GDM1 (cell line): ENCODE measurements at regions not wholly inside any gene's neighbourhood (a gene's known extent, or its start where the extent isn't known, plus 50 kb on each side); places are given as distances from the start of the nearest gene placed in this dataset.
"Not testable (repeated sequence)": the region's sequence is repeated elsewhere in the genome, so short reads cannot be mapped to it uniquely, and the experiment has no call there.

Source experiments
- DNase-seq: peaks from one replicate; lab custom pipeline; 2025; lab: John Stamatoyannopoulos, UW

- DNase-seq, result no peak
Measured at GRCh38 chr9:88816141-88816540, 175.1 kb upstream of the S1PR3 start.

GRCh38 chr9:88816591-88816990, 174.7 kb upstream of the S1PR3 start:
- DNase-seq, result no peak

GRCh38 chr9:88817628-88818027, 173.6 kb upstream of the S1PR3 start:
- no peak for DNase-seq

- DNase-seq, result no peak
Measured at GRCh38 chr9:88818495-88819201, 172.6 kb upstream of the S1PR3 start.

GRCh38 chr9:88819476-88819875, 171.8 kb upstream of the S1PR3 start:
- DNase-seq, result no peak

- DNase-seq, result no peak
Measured at GRCh38 chr9:88820055-88820454, 171.2 kb upstream of the S1PR3 start.

- no peak for DNase-seq
Measured at GRCh38 chr9:88821033-88821745, 170.1 kb upstream of the S1PR3 start.

- no peak for DNase-seq
Measured at GRCh38 chr9:88821746-88822106, 169.5 kb upstream of the S1PR3 start.

- DNase-seq, result no peak
Measured at GRCh38 chr9:88824711-88825110, 166.6 kb upstream of the S1PR3 start.

- no peak for DNase-seq
Measured at GRCh38 chr9:88826181-88826580, 165.1 kb upstream of the S1PR3 start.

- no peak for DNase-seq
Measured at GRCh38 chr9:88826771-88827181, 164.5 kb upstream of the S1PR3 start.

- no peak for DNase-seq
Measured at GRCh38 chr9:88828018-88828417, 163.2 kb upstream of the S1PR3 start.

- no peak for DNase-seq
Measured at GRCh38 chr9:88828492-88828974, 162.7 kb upstream of the S1PR3 start.

GRCh38 chr9:88829276-88829675, 162.0 kb upstream of the S1PR3 start:
- DNase-seq, result no peak

GRCh38 chr9:88831713-88832407, 159.4 kb upstream of the S1PR3 start:
- no peak for DNase-seq

- no peak for DNase-seq
Measured at GRCh38 chr9:88833946-88834345, 157.3 kb upstream of the S1PR3 start.

- DNase-seq, result peak; percentile 26
Measured at GRCh38 chr9:88835038-88835466, 156.2 kb upstream of the S1PR3 start.

- no peak for DNase-seq
Measured at GRCh38 chr9:88835772-88836171, 155.5 kb upstream of the S1PR3 start.

- no peak for DNase-seq
Measured at GRCh38 chr9:88837731-88838130, 153.5 kb upstream of the S1PR3 start.

- DNase-seq, result not testable (repeated sequence)
Measured at GRCh38 chr9:88849878-88850277, 141.4 kb upstream of the S1PR3 start.

- no peak for DNase-seq
Measured at GRCh38 chr9:88852794-88853193, 138.5 kb upstream of the S1PR3 start.

- DNase-seq, result no peak
Measured at GRCh38 chr9:88870627-88871026, 120.6 kb upstream of the S1PR3 start.

- DNase-seq, result no peak
Measured at GRCh38 chr9:88871669-88872068, 119.6 kb upstream of the S1PR3 start.
